Left ventricle myocardium inferior (tissue), 1 donor: ENCODE measurements at regions not wholly inside any gene's neighbourhood (a gene's known extent, or its start where the extent isn't known, plus 50 kb on each side); places are given as distances from the start of the nearest gene placed in this dataset.

ENCODE experiments used
- DNase-seq: peaks from one replicate; pipeline ENCODE4 v3.0.0-alpha.2; 2020
- H3K27ac ChIP-seq: fragments of 200-600 bp; replicated peaks from 2 replicates; pipeline ENCODE4 v1.8.0; 2021
- H3K27me3 ChIP-seq: fragments of 200-600 bp; 2 replicates; pipeline ENCODE4 v1.8.0; 2021; ENCODE audit warnings: low read depth
- H3K36me3 ChIP-seq: fragments of 200-600 bp; 2 replicates; pipeline ENCODE4 v1.8.0; 2021
- H3K4me1 ChIP-seq: fragments of 200-600 bp; 2 replicates; pipeline ENCODE4 v1.8.0; 2021
- H3K4me3 ChIP-seq: fragments of 200-600 bp; 2 replicates; pipeline ENCODE4 v1.8.0; 2021; ENCODE audit warnings: mild to moderate bottlenecking, moderate library complexity
- H3K9me3 ChIP-seq: fragments of 200-600 bp; replicated peaks from 2 replicates; pipeline ENCODE4 v1.8.0; 2021
- CTCF ChIP-seq: fragments of 200-600 bp; IDR thresholded peaks from 2 replicates; pipeline ENCODE4 v1.8.0; 2021; ENCODE audit warnings: antibody characterized with exemption, mild to moderate bottlenecking, borderline replicate concordance
- intact Hi-C: fragments of 100-400 bp; cut with micrococcal nuclease; formaldehyde crosslinking; loops from one replicate; pipeline ENCODE4 v1.11.0; 2022
- donor health status: DM: no; HTN: yes; CAD: no; lungs with severe emphysema.

GRCh38 chr6:98230250-98230649 lies 604.1 kb upstream of the POU3F2 start:
- TF ChIP-seq CTCF = no peak
- Histone ChIP-seq H3K9me3 (peaks cover 23% of the 10 kb centered on the region), H3K4me1 (no peaks in the 10 kb centered on the region)

DNA sequence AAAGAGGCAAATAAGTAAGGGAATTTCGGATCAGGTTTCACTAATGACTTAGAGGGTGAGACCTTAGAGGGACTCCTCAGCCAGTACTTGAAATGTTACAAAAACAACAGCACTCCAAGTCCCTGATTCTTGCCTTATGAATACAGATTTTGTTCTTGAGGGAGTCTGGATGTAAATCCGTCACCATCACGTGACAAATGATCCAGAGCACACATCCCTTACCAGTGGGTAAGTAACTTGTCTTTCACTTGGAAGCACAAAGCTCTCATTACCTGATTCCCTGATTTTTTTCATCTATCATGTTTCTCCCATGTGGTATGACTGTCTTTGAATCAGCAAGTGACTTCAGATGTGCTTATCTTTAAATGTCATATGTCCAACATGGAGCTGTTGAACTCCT lies 595.3 kb upstream of the POU3F2 start:
- peaks cover 20% of the 10 kb centered on the region for H3K9me3 ChIP-seq
- intact Hi-C loops = no loop called here
- H3K4me1 ChIP-seq = no peaks in the 10 kb centered on the region
- no peaks in the 10 kb centered on the region for H3K27me3 ChIP-seq
- H3K27ac ChIP-seq = no peak overlapping the region
- no peak for TF ChIP-seq CTCF
- no peak overlapping the region for H3K4me3 ChIP-seq
- H3K36me3 ChIP-seq = no peaks in the 10 kb centered on the region
- DNase-seq = no peak

More at GRCh38 chr6:98230250-98230649, 604.1 kb upstream of the POU3F2 start:
- no peaks in the 10 kb centered on the region for H3K27me3 ChIP-seq
- DNase-seq = no peak
- H3K4me3 ChIP-seq = no peak overlapping the region
- H3K36me3 ChIP-seq = no peaks in the 10 kb centered on the region
- no peak overlapping the region for H3K27ac ChIP-seq
- intact Hi-C loops = no loop called here

DNA sequence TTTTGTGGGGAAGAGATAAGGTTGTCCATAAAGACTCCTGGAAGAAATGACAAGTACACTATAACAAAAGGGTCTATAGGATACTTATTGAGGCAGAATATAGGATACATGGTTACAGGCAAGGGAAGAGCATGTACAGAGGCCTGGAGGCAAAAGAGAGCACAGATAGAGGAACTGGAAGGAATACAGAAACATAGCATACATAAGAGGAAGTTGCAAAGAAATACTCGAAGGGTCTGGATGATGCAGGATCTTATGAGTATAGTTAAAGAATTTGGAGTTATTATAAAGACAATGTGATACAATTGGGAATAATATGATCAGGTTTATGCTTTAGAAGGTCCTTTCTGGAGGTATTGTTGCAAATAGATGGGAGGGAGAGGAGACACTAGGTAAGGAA lies 592.7 kb upstream of the POU3F2 start:
- H3K27me3 ChIP-seq = no peaks in the 10 kb centered on the region
- H3K4me1 ChIP-seq = no peaks in the 10 kb centered on the region
- no peak for DNase-seq
- peaks cover 3% of the 10 kb centered on the region for H3K9me3 ChIP-seq
- no peak for TF ChIP-seq CTCF
- intact Hi-C loops = no loop called here
- no peak overlapping the region for H3K27ac ChIP-seq
- no peak overlapping the region for H3K4me3 ChIP-seq
- no peaks in the 10 kb centered on the region for H3K36me3 ChIP-seq

DNA sequence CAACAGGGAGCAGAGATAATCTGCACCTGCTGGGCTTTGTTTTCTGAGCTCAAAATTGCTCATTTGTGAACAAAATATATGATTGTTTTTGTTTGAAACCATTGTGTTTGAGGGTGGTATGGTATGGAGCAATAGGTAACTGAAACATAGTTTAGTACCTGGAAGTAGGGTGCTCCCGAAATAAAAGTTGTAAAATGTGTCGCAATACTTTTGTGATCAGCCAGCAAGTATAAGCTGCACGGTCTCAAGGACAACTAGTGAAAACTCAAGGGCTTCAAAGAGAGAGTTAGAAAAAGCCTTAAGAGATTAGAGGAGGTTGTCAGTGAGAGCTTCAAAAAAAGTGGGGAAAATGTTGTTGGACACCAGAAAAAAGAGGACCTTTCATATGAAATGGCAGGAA lies 579.8 kb upstream of the POU3F2 start:
- intact Hi-C loops = no loop called here
- Histone ChIP-seq H3K4me1 (no peaks in the 10 kb centered on the region), H3K27ac (no peak overlapping the region), H3K4me3 (no peak overlapping the region), H3K27me3 (no peaks in the 10 kb centered on the region), H3K36me3 (no peaks in the 10 kb centered on the region), H3K9me3 (no peaks in the 10 kb centered on the region)
- no peak for TF ChIP-seq CTCF
- DNase-seq = no peak

DNA sequence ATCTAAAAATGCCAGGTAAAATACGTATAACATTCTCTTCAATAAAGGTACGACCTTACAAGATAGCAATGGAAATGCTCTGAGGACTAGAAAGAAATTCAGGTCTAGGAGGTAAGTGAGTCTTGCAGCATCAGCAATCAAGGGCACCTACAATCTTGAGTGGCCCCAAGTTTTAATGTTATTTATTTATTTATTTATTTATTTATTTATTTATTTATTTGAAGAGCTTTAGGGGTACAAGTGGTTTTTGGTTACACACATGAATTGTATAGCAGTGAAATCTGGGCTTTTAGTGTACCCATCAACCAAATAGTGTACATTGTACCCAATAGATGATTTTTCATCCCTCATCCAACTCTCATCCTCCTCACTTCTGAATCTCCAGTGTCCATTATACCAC lies 574.0 kb upstream of the POU3F2 start:
- Histone ChIP-seq H3K27ac (no peak overlapping the region), H3K4me3 (no peak overlapping the region), H3K36me3 (no peaks in the 10 kb centered on the region), H3K9me3 (no peaks in the 10 kb centered on the region), H3K4me1 (no peaks in the 10 kb centered on the region), H3K27me3 (no peaks in the 10 kb centered on the region)
- no peak for DNase-seq
- no peak for TF ChIP-seq CTCF
- intact Hi-C loops = no loop called here

DNA sequence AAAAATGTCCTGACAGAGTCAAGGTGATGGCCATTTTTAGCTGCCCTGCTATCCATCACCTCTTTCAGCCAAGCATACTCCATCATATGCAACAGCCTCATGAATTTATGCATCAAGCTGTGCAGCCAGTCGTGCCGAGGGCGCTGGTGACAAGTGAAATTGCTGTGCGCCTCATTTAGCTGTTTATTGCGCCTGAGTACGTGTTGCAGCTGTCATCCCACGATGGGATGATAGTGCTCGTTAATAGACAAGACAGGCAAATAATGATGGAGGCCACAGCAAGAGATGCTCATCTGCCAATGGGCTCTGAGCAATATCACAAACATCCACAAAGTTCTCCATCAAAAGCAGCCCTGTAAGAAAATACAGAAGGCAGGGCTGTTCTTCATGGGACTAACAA lies 562.3 kb upstream of the POU3F2 start:
- no peak overlapping the region for H3K27ac ChIP-seq
- TF ChIP-seq CTCF = no peak
- intact Hi-C loops = no loop called here
- no peaks in the 10 kb centered on the region for H3K9me3 ChIP-seq
- DNase-seq = no peak
- no peak overlapping the region for H3K4me3 ChIP-seq
- H3K4me1 ChIP-seq = no peaks in the 10 kb centered on the region
- no peaks in the 10 kb centered on the region for H3K36me3 ChIP-seq
- H3K27me3 ChIP-seq = no peaks in the 10 kb centered on the region
